GM12878 (cell line): ENCODE measurements at regions not wholly inside any gene's neighbourhood (a gene's known extent, or its start where the extent isn't known, plus 50 kb on each side); places are given as distances from the start of the nearest gene placed in this dataset.

Experiments
- EZH2 ChIP-seq: IDR thresholded peaks from 2 replicates; pipeline ENCODE4 v1.6.1; 2012; ENCODE audit warnings: low read depth, mild to moderate bottlenecking, control low read depth, inconsistent platforms, low read length, borderline replicate concordance; ENCODE audit not compliant: control insufficient read depth
- POLR2A ChIP-seq: IDR thresholded peaks from 2 replicates; pipeline ENCODE4 v1.6.1; 2011; ENCODE audit warnings: low read depth, mild to moderate bottlenecking, low read length

DNA sequence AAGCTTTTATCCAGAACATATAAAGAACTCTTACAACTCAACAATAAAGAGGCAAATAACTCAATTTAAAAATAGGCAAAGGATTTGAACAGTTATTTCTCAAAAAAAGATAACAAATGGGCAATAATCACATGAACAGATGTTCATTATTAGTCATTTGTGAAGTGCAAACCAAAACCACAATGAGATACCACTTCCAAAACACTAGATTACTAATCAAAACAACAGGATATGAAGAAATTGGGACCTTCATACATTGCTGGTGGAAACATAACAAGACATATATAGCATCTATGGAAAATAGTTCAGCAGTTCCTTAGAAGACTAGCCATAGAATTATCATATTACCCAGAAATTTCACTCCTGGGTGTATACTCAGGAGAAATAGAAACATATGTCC lies 224.6 kb downstream of the FBXO8 start:
- TF ChIP-seq POLR2A (no peak), EZH2 (no peak)
